Superior temporal gyrus (tissue), 1 donor: ENCODE measurements at regions not wholly inside any gene's neighbourhood (a gene's known extent, or its start where the extent isn't known, plus 50 kb on each side); places are given as distances from the start of the nearest gene placed in this dataset.

Source experiments
- DNase-seq: peaks from one replicate; pipeline ENCODE4 v3.0.0-alpha.2; 2016; ENCODE audit errors: extremely low spot score

DNA sequence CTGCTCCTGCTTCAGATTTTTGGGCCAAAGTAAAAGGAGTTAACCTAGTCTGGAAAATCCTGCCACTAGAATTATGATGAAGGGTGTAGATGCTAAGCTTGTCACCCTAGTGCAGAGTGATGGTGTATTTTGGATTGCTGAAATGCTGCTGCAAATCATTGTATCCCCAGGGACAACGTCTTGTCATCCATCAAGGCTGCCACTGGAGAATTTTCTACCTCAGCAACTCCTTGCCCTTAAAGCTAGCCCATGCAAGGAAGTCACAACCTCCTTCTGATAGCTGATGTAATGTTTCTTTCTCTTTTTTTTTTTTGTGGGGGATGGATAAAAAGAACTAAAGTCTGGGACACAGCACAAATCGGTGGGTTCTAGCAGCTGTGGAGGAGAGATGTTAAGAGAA lies 139.4 kb upstream of the FRMD6 start:
- DNase-seq, result no peak

DNA sequence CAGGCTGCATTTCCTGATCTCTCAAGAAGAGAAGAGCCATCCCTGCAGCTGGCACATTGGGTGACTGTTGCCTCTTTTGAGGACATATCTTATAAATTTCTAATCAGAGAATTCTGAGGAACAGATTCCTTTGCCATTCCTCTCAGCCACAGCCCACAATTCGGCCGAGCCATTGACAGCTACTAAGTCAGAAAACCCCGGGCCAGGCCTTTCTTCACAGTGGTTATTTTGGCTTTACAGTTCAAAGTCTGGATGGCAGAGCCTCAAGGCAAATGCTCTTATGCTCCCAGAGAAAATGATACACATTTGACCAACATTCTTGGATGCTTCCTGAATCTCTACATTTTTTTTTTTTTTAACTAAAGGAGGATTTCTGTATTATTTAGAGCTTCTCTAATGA lies 138.4 kb upstream of the FRMD6 start:
- no peak for DNase-seq

DNA sequence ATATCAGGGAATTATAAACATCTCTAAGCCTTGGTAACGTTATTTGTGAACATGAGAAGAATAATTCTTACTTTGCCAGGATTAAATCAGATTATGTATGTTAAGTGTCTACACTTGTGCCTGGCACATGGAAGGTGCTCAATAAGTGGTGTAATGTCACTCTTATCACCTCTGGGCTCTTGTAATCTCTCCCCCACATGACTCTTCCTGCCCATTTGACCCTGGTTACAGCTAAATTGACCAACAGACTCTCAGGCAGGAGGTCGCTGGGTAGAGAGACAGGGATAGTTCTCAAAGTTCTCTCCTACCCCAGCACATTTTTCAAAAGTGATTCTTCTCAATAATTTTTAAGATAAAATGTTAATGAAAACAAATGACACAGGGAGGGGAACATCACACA lies 137.8 kb upstream of the FRMD6 start:
- DNase-seq, result no peak

DNA sequence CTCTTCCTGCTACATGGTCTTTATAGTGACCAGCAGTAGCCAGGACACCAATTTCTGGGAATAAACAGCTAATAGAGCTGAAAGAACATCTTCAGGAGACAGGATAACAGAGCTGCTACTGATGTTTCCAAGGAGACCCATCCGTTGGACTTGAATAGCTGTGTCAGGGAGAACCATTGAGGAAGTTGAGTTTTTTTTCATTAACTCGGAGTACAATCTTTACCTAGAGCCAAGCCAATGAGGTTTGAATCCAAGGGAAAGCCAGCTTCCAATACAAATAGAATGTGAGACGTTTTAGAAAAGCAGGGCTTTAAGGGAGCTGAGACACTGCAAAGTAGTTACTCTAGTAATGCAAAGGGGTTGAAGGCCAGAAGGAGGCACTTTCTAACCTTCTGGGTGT lies 136.1 kb upstream of the FRMD6 start:
- no peak for DNase-seq

DNA sequence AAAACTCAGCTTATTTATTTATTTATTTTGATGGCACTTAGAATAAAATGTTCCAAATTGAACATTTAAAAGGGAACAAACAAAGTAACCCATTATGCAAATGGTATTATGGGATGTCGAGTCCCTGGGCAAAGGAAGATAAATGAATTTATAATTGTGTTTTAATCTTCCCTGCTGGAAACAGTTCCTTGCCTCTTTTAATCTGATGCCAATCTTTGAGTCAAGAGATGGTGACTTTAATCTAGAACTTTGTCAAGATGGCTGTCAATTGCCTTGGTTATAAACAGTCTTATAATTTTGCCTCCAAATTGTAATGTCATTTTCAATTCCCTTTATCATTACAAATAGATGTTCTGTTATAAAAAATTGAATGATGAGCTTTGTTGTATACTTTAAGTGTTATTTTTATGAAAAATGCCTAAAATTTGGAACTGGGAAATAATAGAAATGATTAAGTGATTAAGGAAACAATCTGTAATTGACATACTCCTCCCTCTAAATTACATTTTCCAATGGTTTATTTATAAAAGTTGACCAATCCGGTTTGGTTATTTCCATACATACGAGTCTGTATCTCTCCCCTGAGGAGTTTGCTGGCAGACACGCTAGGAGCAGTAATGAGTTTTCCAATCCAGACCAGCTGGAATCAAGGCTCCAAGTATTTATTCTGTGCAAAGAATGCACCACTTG lies 134.9 kb upstream of the FRMD6 start:
- no peak for DNase-seq

DNA sequence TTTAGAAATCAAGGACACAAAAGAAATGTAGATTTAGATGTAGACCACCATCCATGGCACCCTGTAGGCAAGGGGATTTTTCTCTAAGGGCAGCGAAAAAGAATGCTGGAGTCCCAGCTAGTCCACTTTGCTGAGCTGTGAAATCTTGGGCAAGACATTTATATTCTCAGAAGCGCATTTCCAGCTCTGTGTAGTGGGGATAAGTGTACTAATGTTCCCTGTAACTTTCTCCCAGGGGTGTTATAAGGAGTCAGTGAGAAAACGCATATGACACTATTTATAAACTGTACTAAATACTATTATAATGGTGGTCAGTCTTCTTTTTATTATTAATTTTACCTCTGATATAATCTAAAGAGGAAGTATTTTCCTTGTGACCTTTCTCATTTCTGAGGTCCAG lies 133.4 kb upstream of the FRMD6 start:
- no peak for DNase-seq

DNA sequence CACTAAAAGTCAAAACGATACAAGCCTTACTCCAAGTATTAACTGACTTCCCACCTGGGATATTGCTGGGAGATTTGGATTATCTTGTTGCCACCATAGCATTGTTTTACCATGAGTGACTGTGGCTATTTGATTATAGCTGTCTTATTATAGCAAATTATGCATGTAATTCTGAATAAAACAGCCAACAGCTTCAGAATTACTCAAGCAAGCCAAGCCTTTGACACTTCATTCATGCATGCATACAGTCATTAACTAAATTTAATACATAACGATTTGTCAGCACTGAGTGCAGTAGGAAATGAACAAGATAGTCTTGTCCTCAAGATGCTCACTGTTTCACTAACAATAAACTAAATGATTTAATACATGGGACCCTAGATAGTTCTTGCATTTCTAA lies 133.0 kb upstream of the FRMD6 start:
- DNase-seq, result no peak

- DNase-seq, result no peak
These were observed 131.6 kb upstream of the FRMD6 start for GRCh38 chr14:51520087-51520486.

GRCh38 chr14:51521764-51522163 lies 129.9 kb upstream of the FRMD6 start:
- DNase-seq, result no peak

- DNase-seq, result no peak
These were observed 128.5 kb upstream of the FRMD6 start for GRCh38 chr14:51523243-51523642.

DNA sequence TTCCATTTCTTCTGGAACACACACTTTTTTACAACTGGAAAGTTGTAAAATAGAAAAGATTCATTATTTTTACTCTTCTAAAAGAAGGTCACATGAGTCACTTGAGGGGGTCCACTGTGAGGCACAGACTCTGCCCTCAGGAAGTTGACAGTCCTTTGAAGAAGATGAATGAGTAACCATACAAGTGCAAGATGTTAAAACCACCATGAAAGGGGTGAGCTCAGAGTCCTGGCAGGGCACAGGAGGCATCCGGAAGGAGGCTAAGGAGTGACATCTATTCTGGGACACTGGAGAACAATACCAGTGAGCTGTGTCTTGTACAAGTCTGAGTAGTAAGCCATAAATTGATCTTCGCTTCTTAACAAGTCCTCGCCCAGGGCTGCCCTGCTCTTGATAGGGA lies 126.0 kb upstream of the FRMD6 start:
- DNase-seq, result no peak

- DNase-seq, result no peak
These were observed 124.6 kb upstream of the FRMD6 start for GRCh38 chr14:51527073-51527472.

DNA sequence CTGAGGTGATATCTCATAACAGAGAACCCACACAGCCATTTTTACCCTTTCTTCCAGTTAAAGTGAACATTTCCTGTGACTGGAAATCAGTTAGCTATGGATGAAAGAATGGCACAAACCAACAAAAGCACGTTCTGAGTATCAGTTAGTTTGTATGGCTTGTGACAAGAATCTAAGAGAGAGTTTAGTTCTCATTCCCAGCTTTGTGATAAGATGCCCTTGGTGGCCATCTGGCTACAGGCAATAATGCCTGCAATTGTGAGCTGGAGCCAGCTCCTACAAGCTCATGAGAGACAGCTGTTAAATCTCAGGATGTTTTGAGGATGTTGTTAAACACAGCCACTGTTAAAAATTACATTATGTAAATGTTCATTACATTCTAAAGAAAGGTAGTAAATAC lies 122.0 kb upstream of the FRMD6 start:
- no peak for DNase-seq

DNA sequence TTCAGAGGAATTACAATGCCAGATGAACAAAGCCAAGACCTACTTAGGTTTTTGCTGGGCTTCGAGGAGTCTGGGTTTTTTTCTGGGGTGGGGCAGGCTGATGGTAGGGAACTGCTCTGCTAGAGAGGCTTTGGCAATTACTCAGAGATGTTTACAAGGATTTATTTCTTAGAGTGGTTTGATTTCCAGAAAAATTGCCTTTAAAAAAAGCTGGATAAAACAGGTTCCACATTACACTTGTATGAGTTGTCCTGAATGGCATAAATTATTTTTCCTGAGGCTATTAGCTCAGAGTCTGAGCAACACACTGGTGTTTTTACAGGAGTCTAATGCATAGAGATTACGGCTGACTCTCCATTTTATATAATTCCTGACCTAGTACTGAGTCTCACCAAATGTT lies 118.5 kb upstream of the FRMD6 start:
- no peak for DNase-seq

DNA sequence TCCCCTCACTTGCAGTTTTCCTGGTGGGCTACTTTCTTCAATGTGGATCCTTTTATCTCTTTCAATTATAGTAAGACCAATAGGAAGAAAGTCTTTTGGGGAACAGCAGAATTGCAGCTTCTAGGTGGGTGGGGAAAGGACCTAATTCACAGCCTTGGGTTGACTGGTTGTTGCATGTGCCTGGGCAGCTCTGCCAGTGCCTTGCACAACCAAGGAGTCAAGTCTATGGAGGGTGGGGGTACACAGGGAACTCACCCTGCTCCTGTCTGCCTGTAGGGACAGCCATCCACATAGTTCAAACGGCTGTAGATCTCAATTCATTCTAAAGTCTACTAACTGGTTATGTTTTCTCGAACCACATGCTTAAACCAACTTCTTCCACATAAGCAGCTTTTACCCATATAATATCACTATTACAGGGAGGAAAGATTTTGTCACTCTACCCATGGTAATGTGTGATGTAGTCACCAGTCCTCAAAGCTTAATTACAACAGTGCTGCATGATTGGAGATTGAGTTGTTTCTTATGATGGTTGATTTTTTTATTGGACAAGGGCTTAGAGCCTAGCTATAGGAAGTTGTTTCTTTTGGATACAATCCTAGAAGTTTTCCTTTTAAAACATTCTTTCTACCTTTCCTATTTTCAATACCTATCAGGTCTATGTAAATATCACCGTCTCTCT lies 117.7 kb upstream of the FRMD6 start:
- no peak for DNase-seq

GRCh38 chr14:51534610-51535011 lies 117.1 kb upstream of the FRMD6 start:
- DNase-seq, result no peak

- no peak for DNase-seq
These were observed 116.2 kb upstream of the FRMD6 start for GRCh38 chr14:51535443-51536044.

- DNase-seq, result no peak
These were observed 112.7 kb upstream of the FRMD6 start for GRCh38 chr14:51538973-51539372.

DNA sequence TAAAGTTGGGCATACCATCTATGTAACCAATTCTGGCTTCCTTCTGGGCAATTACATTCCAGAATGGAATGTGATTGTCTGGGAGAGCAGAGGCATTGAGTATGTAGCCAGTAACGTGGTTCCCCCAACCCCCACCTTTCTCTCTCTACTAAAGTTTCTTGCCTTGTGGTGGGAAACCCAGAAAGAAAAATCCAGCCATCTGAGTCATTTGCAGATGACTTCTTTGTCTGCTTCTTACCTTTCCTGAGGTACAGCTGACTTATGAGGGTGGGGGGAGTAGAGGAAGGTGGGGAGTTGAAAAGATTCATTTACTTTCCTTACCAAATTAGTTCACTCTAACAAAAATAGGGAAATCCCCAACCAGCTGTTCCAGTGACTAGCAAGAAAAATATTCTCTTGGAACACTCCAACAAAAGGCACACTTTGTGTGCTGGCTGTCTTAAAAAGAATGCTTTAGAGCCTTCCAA lies 112.1 kb upstream of the FRMD6 start:
- DNase-seq, result no peak

GRCh38 chr14:51540364-51540763 lies 111.3 kb upstream of the FRMD6 start:
- no peak for DNase-seq

- DNase-seq, result no peak
These were observed 107.2 kb upstream of the FRMD6 start for GRCh38 chr14:51544471-51544870.

DNA sequence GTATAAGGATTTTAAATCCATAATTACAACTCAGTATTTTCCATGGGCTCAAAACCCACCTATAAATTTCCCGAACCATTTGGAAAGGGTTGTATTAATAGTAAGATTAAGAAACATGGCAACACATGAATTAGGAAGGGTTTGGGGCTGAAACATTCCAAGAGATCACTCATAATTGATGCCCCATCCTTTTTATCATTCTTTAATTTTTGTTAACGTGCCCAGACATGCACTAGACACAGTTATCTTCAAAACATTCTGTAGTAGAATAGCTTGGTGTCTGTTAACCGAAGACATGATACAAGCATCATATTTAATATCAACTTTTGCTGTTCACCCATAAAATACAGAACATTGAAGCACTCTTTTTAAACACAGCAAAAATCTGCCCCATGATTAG lies 106.8 kb upstream of the FRMD6 start:
- DNase-seq, result no peak

DNA sequence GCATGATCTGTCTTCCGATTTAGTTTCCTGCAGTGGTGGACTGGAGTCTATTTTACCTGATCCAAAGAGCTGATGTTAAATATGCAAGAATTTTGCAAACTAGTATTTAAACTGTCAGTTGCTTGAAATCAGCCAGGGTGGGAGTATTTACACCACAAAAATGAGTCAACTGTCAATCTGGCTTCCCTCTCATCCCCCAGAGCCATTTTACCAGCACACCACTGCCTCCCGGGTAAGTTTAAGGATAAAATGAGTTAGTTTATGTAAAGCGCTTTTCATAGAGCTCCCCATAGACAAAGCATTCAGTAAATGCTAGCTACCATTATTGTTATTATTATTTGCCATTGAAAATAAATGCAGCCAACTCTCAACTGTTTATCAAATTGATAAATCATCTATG lies 106.3 kb upstream of the FRMD6 start:
- DNase-seq, result no peak
